NCI-H69 (cell line): ENCODE measurements at regions not wholly inside any gene's neighbourhood (a gene's known extent, or its start where the extent isn't known, plus 50 kb on each side); places are given as distances from the start of the nearest gene placed in this dataset.
A peak's percentile ranks its signal among the peaks of the same experiment; 100 is the strongest.
"Not testable (repeated sequence)": the region's sequence is repeated elsewhere in the genome, so short reads cannot be mapped to it uniquely, and the experiment has no call there.

Source experiments
- DNase-seq: peaks from one replicate; lab custom pipeline; 2025; lab: John Stamatoyannopoulos, UW

- DNase-seq = peak; percentile 58
Measured at GRCh38 chr7:124152859-124153692, 120.2 kb upstream of the TMEM229A start.

- DNase-seq = no peak
Measured at GRCh38 chr7:124137664-124138063, 104.8 kb upstream of the TMEM229A start.

- no peak for DNase-seq
Measured at GRCh38 chr7:124124201-124124600, 91.3 kb upstream of the TMEM229A start.

GRCh38 chr7:124120911-124121310, 88.0 kb upstream of the TMEM229A start:
- DNase-seq = no peak

GRCh38 chr7:124113045-124113444, 80.2 kb upstream of the TMEM229A start:
- DNase-seq = peak; percentile 73

GRCh38 chr7:124106575-124106974, 73.7 kb upstream of the TMEM229A start:
- DNase-seq = no peak

GRCh38 chr7:124101173-124101768, 68.4 kb upstream of the TMEM229A start:
- DNase-seq = peak; percentile 51

GRCh38 chr7:124100190-124100589, 67.3 kb upstream of the TMEM229A start:
- DNase-seq = no peak

- not testable (repeated sequence) for DNase-seq
Measured at GRCh38 chr7:124099585-124099984, 66.7 kb upstream of the TMEM229A start.

GRCh38 chr7:124089621-124090020, 56.8 kb upstream of the TMEM229A start:
- DNase-seq = no peak

- no peak for DNase-seq
Measured at GRCh38 chr7:124088590-124088989, 55.7 kb upstream of the TMEM229A start.

- no peak for DNase-seq
Measured at GRCh38 chr7:124086843-124087242, 54.0 kb upstream of the TMEM229A start.

GRCh38 chr7:124085179-124085578, 52.3 kb upstream of the TMEM229A start:
- DNase-seq = peak; percentile 80

- DNase-seq = no peak
Measured at GRCh38 chr7:124084024-124084423, 51.2 kb upstream of the TMEM229A start.
